ENCODE measurements at regions not wholly inside any gene's neighbourhood (a gene's known extent, or its start where the extent isn't known, plus 50 kb on each side); places are given as distances from the start of the nearest gene placed in this dataset.

DNA sequence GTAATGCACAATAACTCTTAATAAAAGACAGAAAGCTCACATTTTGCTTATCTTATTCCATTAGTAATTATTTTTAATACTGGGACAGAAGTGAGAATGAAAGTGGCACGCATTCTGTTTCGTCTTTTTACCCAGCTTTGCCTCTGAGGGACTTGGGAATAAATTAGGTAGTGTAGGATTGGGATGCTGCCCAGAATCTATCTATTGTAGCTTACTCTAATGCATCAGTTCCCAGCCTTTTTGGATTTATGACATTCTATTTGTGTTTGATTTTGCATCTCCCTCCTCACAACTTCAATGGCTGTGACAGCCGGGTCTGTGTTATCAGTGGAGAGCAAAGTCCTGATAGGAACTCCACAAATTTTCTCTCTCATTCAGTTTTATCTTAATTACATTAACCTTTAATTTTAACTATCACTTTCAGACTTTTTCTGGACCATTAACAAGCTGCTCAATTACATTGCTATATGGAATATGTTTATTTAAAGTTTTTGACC lies 62.9 kb upstream of the TULP4 start:
- DNase-seq = no peak

- DNase-seq = no peak
Observed at GRCh38 chr6:158251565-158251964, 60.7 kb upstream of the TULP4 start.

GRCh38 chr6:158253248-158253647 lies 59.0 kb upstream of the TULP4 start:
- DNase-seq = no peak

- no peak for DNase-seq
Observed at GRCh38 chr6:158255275-158255988, 56.8 kb upstream of the TULP4 start.

DNA sequence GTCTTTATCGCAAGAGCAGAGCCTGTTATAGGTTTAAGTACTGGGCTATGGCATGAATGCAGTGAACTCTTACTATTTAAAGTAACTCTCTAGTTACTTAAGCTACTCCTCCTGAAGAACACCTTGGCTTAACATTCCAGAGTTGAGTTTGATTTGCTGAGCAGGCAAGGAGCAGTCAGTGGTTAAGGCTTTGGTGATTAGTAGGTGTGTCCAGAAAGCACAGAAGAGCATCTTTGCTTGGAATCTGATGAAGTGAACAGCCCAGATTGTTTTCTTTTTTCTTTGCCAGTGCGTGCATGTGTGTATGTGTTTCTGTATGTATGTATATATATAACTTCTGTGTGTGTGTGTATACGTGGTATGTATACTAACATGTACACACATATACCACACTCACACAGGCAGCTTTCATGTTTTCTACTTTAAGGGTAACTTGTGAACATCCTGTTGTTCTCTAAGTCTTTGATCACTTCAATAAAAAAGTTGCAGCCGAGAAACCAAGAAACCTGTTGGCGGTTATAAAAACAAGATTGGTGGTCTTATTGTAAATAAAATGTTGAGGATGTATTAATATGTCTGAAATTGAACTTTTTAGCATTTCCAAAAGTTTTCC lies 56.2 kb upstream of the TULP4 start:
- DNase-seq = peak; percentile 43

GRCh38 chr6:158256746-158257424 lies 55.4 kb upstream of the TULP4 start:
- no peak for DNase-seq

- peak; percentile 24 for DNase-seq
Observed at GRCh38 chr6:158257425-158257759, 54.9 kb upstream of the TULP4 start.

DNA sequence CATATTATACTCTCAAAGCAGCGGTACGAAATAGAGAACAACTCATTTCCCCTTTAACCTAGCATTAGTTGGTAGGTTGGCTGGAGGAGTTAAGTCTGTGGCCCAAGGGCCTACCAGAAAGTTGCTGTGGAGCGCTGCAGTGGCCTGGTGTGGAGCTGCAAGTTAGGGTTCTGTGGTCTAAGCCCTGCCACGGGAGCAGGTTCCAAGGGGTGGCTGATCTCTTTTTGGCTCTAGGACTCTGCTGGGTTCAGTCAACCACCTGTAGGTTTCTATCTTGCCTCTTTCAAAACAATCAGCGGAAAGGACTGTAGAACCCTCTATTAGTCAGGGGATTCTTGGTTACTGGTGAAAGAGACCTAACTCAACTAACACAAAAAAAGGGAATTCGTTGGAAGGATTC lies 54.5 kb upstream of the TULP4 start:
- DNase-seq = no peak

- DNase-seq = no peak
Observed at GRCh38 chr6:158259136-158259535, 53.1 kb upstream of the TULP4 start.

DNA sequence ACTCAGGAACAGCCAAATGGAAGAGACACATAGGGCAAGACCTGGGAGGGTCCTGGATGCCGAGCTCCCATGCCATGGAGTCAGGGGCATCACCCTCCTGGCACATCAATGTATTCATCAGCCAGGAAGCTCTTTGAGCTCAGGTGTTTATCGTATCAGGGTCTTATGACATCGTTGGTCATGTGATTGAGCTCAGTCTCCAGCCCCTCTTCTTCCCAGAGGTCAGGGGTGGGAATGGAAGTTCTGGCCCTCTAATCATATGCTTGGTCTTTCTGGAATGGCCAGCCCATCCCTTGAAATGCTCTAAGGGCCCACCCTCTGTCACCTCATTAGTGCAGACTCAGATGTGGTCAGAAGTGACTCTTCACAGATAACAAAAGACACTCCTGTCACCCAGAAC lies 52.4 kb upstream of the TULP4 start:
- no peak for DNase-seq

DNA sequence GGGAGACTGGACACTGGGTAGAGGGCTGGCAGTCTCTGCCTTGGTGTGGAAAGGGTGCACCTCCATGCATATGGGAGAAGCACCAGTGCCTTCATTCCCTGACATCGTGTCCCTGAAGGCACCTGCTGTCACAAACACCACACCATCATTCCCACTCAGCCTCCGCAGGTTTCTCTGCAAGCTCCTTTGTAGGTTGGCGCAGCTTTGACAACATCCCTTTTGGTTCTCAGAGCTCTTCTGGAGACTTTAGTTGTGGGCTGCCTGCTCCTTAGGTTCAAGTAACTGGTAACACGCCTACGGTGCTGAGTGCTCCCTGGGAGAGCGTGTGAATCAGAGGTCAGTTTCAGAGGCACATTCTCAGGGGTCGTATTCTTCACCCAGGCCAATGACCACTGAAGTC lies 50.2 kb upstream of the TULP4 start:
- no peak for DNase-seq

Data from CD4-positive, alpha-beta T cell treated with Interleukin-4 for 4 hours (primary cell).